Gastroesophageal sphincter (tissue), 4 donors: ENCODE measurements at regions not wholly inside any gene's neighbourhood (a gene's known extent, or its start where the extent isn't known, plus 50 kb on each side); places are given as distances from the start of the nearest gene placed in this dataset.

Experiments
- ATAC-seq: fragments of 150-250 bp; one replicate; pipeline ENCODE4 v1.9.1; 2016; ENCODE audit warnings: mild to moderate bottlenecking, moderate library complexity
- H3K27ac ChIP-seq, 4 donors: fragments of 200-600 bp; sonication (generic) in 3 of 4; 1 replicate in 3 of 4; 2 replicates in 1 of 4; pipeline ENCODE4 v1.5.1; 2016 to 2019
- H3K27me3 ChIP-seq: fragments of 200-600 bp; sonication (generic); one replicate; pipeline ENCODE4 v1.5.1; 2019
- H3K36me3 ChIP-seq, 2 donors: fragments of 200-600 bp; sonication (generic); one replicate each; pipeline ENCODE4 v1.5.1; 2019; ENCODE audit warnings: control low read depth in 1 of 2
- H3K4me1 ChIP-seq, 3 donors: fragments of 200-600 bp; sonication (generic); 1 replicate in 2 of 3; 2 replicates in 1 of 3; pipeline ENCODE4 v1.5.1; 2016 to 2019; ENCODE audit warnings: control low read depth in 2 of 3
- H3K4me3 ChIP-seq, 2 donors: fragments of 200-600 bp; sonication (generic); one replicate each; pipeline ENCODE4 v1.5.1; 2019; ENCODE audit warnings: mild to moderate bottlenecking in 1 of 2, moderate library complexity in 1 of 2
- H3K9me3 ChIP-seq, 3 donors: fragments of 200-600 bp; sonication (generic); one replicate each; pipeline ENCODE4 v1.5.1; 2017 to 2019; ENCODE audit warnings: control low read depth in 2 of 3
- EP300 ChIP-seq: sonication (generic); formaldehyde crosslinking; IDR thresholded peaks from one replicate; pipeline ENCODE4 v1.6.1; 2017; ENCODE audit warnings: antibody characterized with exemption, mild to moderate bottlenecking
- POLR2A ChIP-seq, 2 donors: fragments of 450-650 bp; IDR thresholded peaks; one replicate each; pipeline ENCODE4 v1.6.1; 2017; ENCODE audit warnings: antibody characterized with exemption in 2 of 2, mild to moderate bottlenecking in 2 of 2, moderate library complexity in 1 of 2
- POLR2AphosphoS5 ChIP-seq: sonication (generic); formaldehyde crosslinking; IDR thresholded peaks from one replicate; pipeline ENCODE4 v1.6.1; 2017; ENCODE audit warnings: antibody characterized with exemption
- WGBS, 2 donors: methylation state at CpG; one replicate each; pipeline ENCODE4 v1.1.5; 2018; ENCODE audit warnings: low coverage in 1 of 2; 5-methylcytosine and 5-hydroxymethylcytosine counted together
- TF ChIP-seq, protein P1 (sequence below), 4 experiments: fragments of 200-600 bp in 2 of 4; fragments of 450-650 bp in 2 of 4; sonication (generic) in 1 of 4; IDR thresholded peaks; one replicate each; pipeline ENCODE4 v1.5.1; 2017 to 2019; ENCODE audit warnings: antibody characterized with exemption in 4 of 4, mild to moderate bottlenecking in 2 of 4, moderate library complexity in 2 of 4

DNA sequence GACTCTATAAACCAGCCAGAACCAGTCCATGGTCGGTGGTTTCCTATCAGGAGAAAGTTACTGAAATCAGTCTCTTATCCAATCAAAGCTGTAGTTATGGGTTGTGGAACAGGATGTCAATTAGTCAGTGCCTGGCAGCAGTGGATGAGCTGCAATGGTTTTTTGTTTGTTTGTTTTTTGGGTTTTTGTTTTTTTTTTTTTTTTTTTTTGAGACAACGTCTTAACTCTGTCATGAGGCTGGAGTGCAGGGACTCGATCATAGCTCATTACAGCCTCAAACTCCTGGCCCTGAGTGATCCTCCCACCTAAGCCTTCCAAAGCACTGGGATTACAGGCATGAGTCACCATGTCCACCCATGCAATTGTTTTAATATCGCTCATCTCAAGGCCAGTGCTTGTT lies 113.3 kb upstream of the CAND1 start:
- Histone ChIP-seq H3K36me3 (no peaks in the 10 kb centered on the region), H3K9me3 (no peaks in the 10 kb centered on the region), H3K27ac (no peak overlapping the region), H3K4me1 (no peaks in the 10 kb centered on the region), H3K27me3 (no peaks in the 10 kb centered on the region), H3K4me3 (no peak overlapping the region)
- no peak for TF ChIP-seq POLR2A (IDR thresholded peaks at IDR 0.05)
- TF ChIP-seq, protein P1, sequence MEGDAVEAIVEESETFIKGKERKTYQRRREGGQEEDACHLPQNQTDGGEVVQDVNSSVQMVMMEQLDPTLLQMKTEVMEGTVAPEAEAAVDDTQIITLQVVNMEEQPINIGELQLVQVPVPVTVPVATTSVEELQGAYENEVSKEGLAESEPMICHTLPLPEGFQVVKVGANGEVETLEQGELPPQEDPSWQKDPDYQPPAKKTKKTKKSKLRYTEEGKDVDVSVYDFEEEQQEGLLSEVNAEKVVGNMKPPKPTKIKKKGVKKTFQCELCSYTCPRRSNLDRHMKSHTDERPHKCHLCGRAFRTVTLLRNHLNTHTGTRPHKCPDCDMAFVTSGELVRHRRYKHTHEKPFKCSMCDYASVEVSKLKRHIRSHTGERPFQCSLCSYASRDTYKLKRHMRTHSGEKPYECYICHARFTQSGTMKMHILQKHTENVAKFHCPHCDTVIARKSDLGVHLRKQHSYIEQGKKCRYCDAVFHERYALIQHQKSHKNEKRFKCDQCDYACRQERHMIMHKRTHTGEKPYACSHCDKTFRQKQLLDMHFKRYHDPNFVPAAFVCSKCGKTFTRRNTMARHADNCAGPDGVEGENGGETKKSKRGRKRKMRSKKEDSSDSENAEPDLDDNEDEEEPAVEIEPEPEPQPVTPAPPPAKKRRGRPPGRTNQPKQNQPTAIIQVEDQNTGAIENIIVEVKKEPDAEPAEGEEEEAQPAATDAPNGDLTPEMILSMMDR (IDR thresholded peaks at IDR 0.05), result no peak
- TF ChIP-seq POLR2AphosphoS5, result no peak
- WGBS, 2 donors, result 49 to 57% methylated on average over 1 to 4 of the region's 4 CpGs
- no peak for ATAC-seq

DNA sequence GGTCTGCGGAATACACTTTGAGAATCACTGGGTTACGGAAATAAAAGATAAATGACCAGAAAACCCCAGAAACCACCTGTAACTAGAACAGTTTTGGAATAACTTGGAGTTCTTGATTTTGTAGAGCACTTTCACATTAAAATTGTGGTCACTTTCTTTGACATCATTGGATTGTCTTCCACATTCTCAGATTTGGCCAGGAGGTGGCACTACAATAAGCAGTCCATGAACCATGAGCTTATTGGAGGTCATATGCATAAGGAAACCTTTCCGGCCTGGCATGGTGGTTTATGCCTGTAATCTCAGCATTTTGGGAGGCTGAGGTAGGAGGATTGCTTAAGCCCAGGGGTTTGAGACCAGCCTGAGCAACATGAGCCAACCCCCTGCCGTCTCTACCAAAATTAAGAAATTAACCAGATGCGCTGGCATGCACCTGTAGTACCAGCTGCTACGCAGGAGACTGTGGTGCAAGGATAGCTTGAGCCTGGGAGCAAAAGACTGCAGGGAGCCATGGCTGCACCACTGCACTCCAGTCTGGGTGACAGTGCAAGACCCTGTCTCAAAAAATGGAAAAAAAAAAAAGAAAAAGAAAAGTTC lies 107.7 kb upstream of the CAND1 start:
- H3K36me3 ChIP-seq, result no peaks in the 10 kb centered on the region
- ATAC-seq, result no peak
- no peaks in the 10 kb centered on the region for H3K4me1 ChIP-seq
- no peak overlapping the region for H3K4me3 ChIP-seq
- WGBS, 2 donors, result 67 to 95% methylated on average over 3 to 4 of the region's 6 CpGs
- TF ChIP-seq POLR2A (IDR thresholded peaks at IDR 0.05), result no peak
- TF ChIP-seq, protein P1 (IDR thresholded peaks at IDR 0.05), result peak; percentile 30 to 64 (median 52)
- H3K27me3 ChIP-seq, result no peaks in the 10 kb centered on the region
- H3K9me3 ChIP-seq, result no peaks in the 10 kb centered on the region
- H3K27ac ChIP-seq, result no peak overlapping the region

- H3K9me3 ChIP-seq, result no peaks in the 10 kb centered on the region
- H3K27me3 ChIP-seq, result no peaks in the 10 kb centered on the region
- H3K27ac ChIP-seq, result no peak overlapping the region
- WGBS, 2 donors, result 61 to 70% methylated on average over 2 of the region's 2 CpGs
- no peaks in the 10 kb centered on the region for H3K4me1 ChIP-seq
- H3K36me3 ChIP-seq, result no peaks in the 10 kb centered on the region
- TF ChIP-seq POLR2AphosphoS5 (no peak), EP300 (no peak), POLR2A (IDR thresholded peaks at IDR 0.05) (no peak)
- TF ChIP-seq, protein P1 (IDR thresholded peaks at IDR 0.05), result no peak
- H3K4me3 ChIP-seq, result no peak overlapping the region
- ATAC-seq, result no peak
Observed at GRCh38 chr12:67173258-67173657, 95.9 kb upstream of the CAND1 start.

DNA sequence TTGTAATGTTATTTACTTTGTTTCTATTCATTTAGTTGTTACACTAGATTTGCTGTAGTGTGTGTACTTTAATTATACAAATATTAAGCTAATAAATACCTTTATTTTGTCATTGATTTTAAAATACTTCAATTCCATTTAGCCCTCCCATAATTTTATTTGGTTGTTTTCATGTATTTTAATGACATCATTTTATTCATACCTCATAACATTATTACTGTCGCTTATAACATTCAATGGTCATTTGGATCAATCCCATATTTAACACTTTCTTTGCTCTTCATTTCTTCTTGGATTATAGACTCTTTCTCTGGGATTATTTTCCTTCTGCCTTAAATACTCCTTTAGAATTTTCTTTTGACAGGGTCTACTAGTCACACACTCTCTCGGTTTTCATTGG lies 86.6 kb upstream of the CAND1 start:
- 68 to 84% methylated on average over 2 of the region's 2 CpGs for WGBS, 2 donors
- H3K4me3 ChIP-seq, result no peak overlapping the region
- no peak for ATAC-seq
- TF ChIP-seq POLR2AphosphoS5 (no peak), POLR2A (IDR thresholded peaks at IDR 0.05) (no peak), EP300 (no peak)
- TF ChIP-seq, protein P1 (IDR thresholded peaks at IDR 0.05), result no peak
- H3K4me1 ChIP-seq, result no peaks in the 10 kb centered on the region
- H3K27ac ChIP-seq, result no peak overlapping the region
- H3K36me3 ChIP-seq, result no peaks in the 10 kb centered on the region
- H3K9me3 ChIP-seq, result no peaks in the 10 kb centered on the region
- H3K27me3 ChIP-seq, result no peaks in the 10 kb centered on the region

GRCh38 chr12:67193704-67194103 lies 75.5 kb upstream of the CAND1 start:
- no peak for ATAC-seq

More at GRCh38 chr12:67193704-67194103, 75.5 kb upstream of the CAND1 start:
- Histone ChIP-seq H3K27me3 (no peaks in the 10 kb centered on the region), H3K4me3 (no peak overlapping the region), H3K27ac (no peak overlapping the region), H3K36me3 (no peaks in the 10 kb centered on the region), H3K9me3 (no peaks in the 10 kb centered on the region), H3K4me1 (no peaks in the 10 kb centered on the region)
- TF ChIP-seq POLR2AphosphoS5 (no peak), POLR2A (IDR thresholded peaks at IDR 0.05) (no peak), EP300 (no peak)
- TF ChIP-seq, protein P1 (IDR thresholded peaks at IDR 0.05), result no peak
